IPS-18c (cell line): ENCODE measurements at regions not wholly inside any gene's neighbourhood (a gene's known extent, or its start where the extent isn't known, plus 50 kb on each side); places are given as distances from the start of the nearest gene placed in this dataset.

ENCODE experiments used
- H3K4me3 ChIP-seq: 2 replicates; pipeline ENCODE4 v1.7.0; 2013; ENCODE audit warnings: low read depth, mild to moderate bottlenecking, low read length, moderate library complexity; ENCODE audit not compliant: insufficient read depth
- H3K9me3 ChIP-seq: one replicate; pipeline ENCODE4 v1.6.1; 2013; ENCODE audit warnings: mild to moderate bottlenecking, low read length, moderate library complexity; ENCODE audit not compliant: control insufficient read depth, insufficient read depth

DNA sequence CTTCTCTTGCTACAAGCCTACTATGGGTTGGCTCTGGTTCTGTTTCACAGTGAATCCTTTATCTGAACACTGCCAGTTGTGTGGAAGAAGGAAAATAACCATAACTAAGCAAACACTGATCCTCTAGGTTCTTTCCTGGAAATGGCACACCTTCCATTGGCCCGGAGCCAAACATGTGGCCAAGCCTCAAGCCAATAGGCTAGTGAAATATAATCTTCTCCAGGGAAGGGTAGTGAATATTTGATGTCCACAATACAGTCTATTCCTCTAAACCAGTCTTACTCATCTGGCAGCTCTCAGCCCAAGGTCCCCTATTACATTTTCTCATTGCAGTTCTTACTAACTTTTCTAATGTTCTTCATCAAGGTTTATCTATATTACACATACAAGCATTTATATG is 921.3 kb downstream of the TUSC7 start:
- H3K4me3 ChIP-seq = no peak overlapping the region
- no peaks in the 10 kb centered on the region for H3K9me3 ChIP-seq

DNA sequence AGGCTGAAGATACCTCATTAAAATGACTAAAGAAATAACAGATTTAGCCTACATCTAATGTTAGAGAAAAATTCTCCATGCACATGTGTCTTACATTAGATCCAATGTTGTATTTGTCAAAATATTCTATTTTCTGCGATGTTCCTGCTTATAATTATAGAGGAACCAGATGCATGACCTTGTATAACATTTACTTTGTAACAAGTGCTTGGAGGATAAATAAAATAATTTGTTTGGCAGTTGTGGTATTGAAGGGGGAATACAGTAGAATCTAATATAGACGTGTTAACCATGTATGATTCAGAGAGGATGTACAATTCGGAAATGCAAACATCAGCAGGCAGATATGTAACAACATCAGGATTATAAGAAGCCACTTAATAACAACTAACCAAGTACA is 922.2 kb downstream of the TUSC7 start:
- Histone ChIP-seq H3K9me3 (no peaks in the 10 kb centered on the region), H3K4me3 (no peak overlapping the region)

DNA sequence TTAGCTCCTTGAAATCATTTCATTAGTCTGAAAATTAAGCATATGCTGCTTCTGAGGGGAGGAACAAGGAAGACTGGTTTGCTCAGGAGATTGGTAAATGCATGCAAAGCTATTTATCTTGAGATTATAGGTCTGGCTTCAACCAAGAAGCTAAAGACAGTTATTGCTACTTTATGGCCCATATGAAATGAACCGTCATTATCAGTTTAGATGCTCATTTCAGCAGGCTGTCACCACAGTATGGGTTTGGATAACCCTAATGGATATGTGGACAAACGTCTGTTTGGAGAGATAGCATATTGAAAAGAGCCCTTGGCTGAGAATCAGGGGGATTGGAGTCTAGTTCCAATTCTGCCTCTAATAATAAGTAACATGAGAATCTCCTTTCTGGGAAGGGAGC is 922.6 kb downstream of the TUSC7 start:
- Histone ChIP-seq H3K9me3 (no peaks in the 10 kb centered on the region), H3K4me3 (no peak overlapping the region)

DNA sequence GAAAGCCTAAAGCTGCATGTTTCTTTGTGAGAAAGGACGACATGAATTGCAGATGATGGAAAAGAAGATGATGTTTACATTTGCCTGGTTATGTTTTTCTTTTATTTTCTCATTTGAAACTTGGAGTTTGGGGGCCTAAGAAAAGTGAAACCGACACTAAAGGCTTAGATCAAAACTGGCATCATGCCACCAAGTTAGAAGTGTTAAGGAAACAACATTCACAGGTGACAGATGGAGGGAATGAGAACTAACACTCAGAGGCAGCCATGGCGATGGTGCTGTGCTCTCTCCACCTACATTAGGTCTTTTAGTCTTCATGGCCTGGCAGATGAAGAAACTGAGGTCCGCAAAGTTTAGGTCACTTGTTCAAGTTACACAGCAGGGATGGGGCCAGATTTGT is 923.6 kb downstream of the TUSC7 start:
- Histone ChIP-seq H3K9me3 (no peaks in the 10 kb centered on the region), H3K4me3 (no peak overlapping the region)

DNA sequence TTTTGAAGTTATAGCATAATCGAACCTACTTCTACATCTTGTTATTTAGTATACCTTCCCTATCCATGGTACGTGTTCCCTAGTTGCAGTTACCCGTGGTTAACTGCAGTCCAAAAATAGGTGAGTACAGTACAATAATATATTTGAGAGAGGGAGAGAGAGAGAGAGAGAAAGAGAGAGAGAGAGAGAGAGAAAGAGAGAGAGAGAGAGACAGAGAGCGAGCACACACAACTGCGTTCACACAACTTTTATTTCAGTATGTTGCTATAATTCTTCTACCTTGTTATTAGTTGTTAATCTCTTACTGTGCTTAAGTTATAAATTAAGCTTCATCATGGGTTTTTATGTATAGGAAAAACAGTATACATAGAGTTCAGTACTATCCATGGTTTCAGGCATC is 928.1 kb downstream of the TUSC7 start:
- Histone ChIP-seq H3K9me3 (no peaks in the 10 kb centered on the region), H3K4me3 (no peak overlapping the region)

DNA sequence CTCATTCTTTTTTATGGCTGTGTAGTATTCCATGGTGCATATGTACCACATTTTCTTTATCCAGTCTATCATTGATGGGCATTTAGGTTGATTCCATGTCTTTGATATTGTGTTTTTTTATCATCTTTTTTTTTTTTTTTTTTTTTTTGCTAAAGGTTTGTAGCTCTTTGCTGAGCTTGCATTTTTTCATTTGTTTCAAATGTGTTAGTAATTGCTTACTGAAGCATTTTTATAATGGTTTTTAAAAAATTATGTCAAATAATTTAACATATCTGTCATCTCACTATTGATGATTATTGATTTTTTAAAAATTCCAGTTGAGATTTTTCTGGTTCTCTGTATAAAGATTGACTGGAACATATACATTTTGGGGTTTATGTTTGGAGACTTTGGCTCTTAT is 934.6 kb downstream of the TUSC7 start:
- H3K4me3 ChIP-seq = no peak overlapping the region
- no peaks in the 10 kb centered on the region for H3K9me3 ChIP-seq

DNA sequence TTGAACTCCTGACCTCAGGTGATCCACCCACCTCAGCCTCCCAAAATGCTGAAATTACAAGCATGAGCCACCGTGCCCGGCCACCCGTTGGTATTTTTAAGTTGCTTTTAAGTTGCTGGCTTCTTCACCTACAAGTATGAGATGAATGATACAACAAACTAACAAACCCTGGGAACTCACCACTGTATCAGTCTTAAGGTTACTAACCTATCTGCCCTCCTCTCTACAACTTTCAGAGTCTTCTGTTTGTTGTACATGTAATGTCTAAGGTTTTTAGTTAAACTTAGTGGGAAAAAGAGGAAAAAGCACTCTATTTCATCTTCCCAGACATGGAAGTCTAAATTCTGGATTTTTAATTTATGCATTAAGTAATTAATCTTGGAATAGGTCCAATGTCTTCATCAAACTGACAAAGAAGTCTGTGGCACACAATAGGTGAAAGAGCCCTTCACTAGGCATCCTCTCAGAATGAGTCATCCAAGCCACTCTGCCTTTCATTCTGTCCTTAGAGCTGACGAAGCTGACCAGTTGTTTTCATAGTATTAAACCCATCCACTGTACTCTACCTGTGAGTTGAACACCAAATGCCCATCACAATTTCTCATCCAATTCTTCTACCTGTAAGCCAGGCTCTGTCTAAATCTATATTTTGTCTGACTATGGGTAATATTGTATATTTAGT is 936.1 kb downstream of the TUSC7 start:
- Histone ChIP-seq H3K9me3 (no peaks in the 10 kb centered on the region), H3K4me3 (no peak overlapping the region)

DNA sequence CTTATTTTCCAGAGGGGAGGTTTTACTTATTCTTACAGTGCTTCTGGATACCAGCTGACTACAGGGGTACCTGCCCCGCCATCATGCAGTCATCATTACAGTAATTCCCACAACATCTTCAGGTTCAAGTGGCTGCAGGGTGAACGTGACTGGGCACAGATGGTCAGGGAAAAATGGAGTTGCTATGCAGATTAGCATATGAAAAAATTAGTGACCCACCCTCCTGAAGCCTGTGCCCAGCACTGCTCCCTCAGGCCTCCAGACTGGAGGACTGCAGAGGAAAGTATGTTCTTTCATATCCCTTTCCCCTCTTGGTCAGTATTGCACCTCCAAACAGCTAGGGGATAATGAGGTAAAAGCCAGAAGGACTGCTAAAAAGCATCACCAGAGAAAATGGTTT is 937.9 kb downstream of the TUSC7 start:
- no peaks in the 10 kb centered on the region for H3K9me3 ChIP-seq
- no peak overlapping the region for H3K4me3 ChIP-seq

DNA sequence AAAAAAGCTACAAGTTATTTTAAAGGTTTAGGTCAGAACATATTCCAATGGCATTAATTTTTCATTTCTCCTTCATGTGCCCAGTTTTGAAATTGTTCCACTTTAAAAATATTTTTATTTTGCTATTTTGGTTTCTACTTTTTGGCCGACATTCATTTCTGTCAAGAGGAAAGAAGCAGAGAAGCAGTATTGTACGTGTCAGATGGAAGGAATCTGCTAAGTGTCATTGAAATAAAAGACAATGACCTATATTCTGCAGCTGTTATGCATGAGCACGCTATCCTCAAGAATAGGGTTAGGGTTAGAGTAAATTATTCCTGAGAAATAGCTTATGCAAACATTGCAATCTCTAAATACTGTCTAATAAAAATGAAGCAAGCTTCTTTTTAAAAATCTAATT is 941.7 kb downstream of the TUSC7 start:
- Histone ChIP-seq H3K9me3 (no peaks in the 10 kb centered on the region), H3K4me3 (no peak overlapping the region)

DNA sequence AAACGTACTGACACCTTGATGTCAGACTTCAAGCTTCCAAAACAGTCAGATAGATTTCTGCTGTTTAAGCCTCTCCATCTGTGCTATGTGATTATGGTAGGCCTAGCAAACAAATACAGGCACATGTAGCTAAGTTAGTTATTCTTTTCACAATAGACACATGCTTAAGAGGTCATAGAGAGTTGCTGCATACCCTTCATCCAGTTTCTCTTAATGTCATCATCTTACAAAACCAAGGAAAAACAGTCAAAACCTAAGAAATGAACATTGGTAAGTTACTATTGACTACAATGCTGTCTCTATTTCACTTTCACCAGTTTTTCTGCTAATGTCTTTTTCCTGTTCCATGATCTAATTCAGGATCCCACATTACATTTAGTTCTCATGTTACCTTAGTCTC is 946.8 kb downstream of the TUSC7 start:
- Histone ChIP-seq H3K9me3 (no peaks in the 10 kb centered on the region), H3K4me3 (no peak overlapping the region)

DNA sequence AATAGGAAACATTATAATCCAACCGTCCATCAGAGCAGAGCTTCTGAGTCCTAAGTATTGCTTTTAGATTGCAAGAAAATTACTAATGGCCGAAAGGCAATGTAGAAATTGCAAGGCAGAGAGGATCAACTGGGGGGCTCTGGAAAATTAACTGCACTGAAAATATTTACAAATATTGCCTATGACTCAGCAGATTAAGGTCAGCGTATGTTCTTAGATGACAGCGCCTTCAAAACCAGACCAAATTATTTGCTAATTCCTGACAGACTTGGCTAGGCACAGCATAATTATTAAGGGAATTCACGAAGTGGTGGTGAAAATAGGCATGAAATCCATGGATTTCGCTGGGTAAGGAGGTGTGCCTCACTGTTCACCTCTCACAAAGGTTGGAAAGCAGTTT is 947.7 kb downstream of the TUSC7 start:
- Histone ChIP-seq H3K9me3 (no peaks in the 10 kb centered on the region), H3K4me3 (no peak overlapping the region)

DNA sequence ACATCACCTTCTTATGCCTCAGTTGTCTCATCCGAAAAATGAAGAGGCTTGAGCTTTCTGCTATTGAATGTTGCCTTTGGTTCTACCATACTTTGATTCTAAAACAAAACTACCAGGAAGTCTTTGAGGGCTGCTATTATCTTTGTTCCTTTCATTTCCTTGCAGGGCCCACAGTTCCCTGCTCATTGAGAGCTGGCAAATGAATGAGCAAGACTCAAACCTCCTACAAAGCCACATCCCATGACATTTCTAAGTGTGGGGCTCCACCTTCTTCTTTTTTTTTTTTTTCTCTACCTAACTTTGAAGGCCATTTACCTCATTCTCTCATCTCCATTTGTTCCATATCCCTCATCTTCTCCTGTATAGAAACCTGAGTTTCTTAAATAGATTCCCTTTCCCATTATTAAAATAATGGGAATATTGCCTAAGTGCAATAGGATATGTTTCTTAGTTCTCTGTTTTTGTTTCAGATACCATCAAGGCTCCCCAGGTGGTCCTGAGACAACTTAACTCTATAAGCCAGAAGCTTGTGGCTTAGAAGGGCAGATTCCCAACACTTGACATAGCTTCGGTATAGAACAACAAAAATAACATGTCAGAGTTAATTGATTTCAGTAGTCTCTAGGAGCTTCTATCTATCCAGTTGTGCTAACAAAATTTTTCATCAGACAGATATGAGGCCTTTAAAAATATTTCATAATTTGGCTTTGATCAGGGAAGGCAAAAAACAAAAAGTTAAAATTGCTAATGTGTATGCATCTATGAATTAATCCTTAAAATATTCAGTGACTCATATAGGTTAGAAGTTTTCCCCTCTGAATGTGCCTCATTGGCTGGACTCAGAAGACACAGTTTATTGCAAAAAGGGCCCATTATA is 951.6 kb downstream of the TUSC7 start:
- no peak overlapping the region for H3K4me3 ChIP-seq
- H3K9me3 ChIP-seq = no peaks in the 10 kb centered on the region

DNA sequence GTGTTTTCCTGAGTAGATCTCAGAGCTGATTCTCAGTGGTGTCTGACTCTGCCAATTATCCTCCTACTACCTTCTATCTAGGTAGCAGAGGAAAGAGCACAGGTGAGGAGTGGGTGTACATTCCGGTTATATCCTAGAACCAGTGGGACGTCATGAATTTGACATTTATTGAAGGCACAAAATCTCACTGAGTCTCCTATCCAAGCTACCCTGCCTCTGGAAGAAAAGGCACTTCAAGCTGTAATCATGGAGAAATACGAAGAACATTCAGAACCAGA is 952.2 kb downstream of the TUSC7 start:
- no peaks in the 10 kb centered on the region for H3K9me3 ChIP-seq
- H3K4me3 ChIP-seq = no peak overlapping the region

DNA sequence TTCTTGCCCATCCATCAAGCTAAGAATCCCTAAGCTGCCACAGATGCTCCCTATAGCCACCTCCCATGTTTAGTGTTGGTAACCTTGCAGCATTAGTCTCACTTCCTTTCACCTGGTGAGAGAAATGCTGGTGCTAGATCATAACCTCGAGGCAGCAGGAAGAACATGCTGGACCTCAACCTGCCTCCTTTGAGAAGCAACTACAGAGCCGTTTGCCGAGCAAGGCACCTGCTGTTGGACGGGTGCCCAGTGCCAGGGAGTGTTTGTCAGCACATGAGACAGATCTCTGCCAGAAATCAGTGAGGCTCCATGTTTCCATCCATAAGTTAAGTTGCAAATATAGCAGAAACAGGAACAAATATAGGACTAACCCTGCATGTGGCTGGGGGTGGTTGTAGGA is 955.7 kb downstream of the TUSC7 start:
- no peak overlapping the region for H3K4me3 ChIP-seq
- H3K9me3 ChIP-seq = no peaks in the 10 kb centered on the region

DNA sequence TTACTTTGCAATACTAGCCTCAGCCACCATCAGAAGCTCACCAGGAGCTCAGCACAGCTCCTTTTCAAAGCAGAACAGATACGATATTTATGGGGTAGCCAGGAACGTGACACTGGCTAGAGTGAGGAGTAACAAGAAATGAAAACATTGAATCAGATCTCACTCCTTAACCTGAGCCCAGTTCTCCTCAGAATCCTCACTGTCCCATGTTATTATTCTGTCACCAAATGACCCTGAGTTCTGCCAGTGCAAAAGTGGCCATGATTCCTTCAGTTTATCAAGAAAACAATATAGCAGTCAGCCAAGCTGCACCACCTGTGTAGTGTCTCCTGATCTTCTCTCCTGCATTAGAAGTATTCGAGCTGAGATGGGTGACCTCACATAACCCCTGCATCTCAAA is 956.7 kb downstream of the TUSC7 start:
- Histone ChIP-seq H3K4me3 (no peak overlapping the region), H3K9me3 (no peaks in the 10 kb centered on the region)

DNA sequence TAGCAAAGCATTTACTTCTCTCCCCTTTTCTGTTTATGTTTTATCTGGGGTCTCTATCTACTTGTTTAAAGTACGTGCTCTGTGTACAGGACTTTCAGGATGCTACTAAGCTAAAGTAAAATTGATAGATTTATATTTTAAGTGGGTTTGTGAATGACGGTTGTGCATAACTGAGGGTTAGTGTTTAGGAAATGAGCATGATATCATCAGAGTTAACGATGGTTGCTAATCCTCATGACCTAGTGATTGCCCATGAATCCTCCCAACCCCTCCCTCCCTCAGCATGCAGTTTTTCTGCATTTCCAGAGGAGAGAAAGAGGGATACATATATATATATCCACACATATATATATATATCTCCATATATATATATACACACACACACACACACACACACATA is 957.2 kb downstream of the TUSC7 start:
- no peak overlapping the region for H3K4me3 ChIP-seq
- H3K9me3 ChIP-seq = no peaks in the 10 kb centered on the region

DNA sequence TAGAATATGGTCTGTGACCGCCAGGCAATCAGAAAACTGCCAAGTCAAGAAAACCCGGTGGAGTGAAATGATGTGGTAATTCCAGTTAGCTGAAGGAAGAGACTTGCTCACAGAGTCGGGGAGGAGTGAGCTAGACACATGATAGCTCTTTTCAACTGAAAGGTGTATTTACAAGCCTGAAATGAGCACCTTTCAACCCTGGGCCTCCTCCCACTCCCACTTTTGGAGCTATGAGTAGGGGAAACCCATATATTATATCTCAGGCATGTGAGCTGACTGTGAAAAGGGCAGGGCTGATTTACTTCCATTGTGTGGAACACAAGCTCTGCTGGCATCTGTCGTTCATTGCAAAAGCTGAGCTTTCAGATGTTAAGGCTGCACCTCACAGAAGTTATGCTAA is 960.2 kb downstream of the TUSC7 start:
- Histone ChIP-seq H3K9me3 (peaks cover 2% of the 10 kb centered on the region), H3K4me3 (no peak overlapping the region)

DNA sequence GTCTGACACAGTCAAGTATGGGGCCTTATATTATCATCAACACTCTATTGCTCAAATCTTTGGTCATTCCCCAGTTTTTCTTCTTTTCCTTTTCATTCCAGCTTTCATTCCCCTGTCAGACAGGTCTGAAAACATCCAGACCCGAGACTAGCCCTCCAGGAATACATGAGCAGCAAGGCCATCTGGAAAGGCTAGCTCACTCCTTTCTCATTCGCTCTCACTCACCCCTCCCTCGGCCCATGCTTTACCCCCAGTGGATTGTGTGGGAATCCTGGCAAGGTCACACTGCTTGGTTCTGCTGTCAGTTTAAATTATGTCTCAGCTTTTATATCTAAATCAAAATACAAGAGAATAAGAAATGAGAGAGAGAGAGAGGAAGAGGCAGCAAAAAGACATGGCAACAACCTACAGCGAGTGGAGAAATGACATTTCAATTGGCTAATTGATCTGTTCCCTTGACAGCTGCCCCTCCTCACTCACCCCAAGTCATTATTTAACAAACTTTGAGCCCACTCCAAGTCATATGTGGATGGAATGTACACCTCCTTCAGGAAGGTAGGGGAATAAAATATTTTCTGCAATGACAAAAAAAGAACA is 962.2 kb downstream of the TUSC7 start:
- H3K4me3 ChIP-seq = no peak overlapping the region

More for the DNA sequence above, 962.2 kb downstream of the TUSC7 start:
- H3K9me3 ChIP-seq = peaks cover 2% of the 10 kb centered on the region
